SK-N-MC (cell line): ENCODE measurements at regions not wholly inside any gene's neighbourhood (a gene's known extent, or its start where the extent isn't known, plus 50 kb on each side); places are given as distances from the start of the nearest gene placed in this dataset.

Experiments
- EZH2 ChIP-seq: fragments of 200-600 bp; sonication (generic); IDR thresholded peaks from one replicate; pipeline ENCODE4 v1.6.1; 2017; ENCODE audit warnings: antibody characterized with exemption
- FOXP2 ChIP-seq: optimal IDR thresholded peaks from 2 replicates; pipeline ENCODE3; 2011; ENCODE audit warnings: mild to moderate bottlenecking, moderate library complexity; ENCODE audit not compliant: insufficient read depth; ENCODE audit errors: extremely low read length, control extremely low read depth
- POLR2AphosphoS5 ChIP-seq: IDR thresholded peaks from 2 replicates; pipeline ENCODE4 v1.6.1; 2012; ENCODE audit warnings: mild to moderate bottlenecking, low read depth, low read length, borderline replicate concordance

GRCh38 chr13:50724438-50724837 is 119.1 kb downstream of the DLEU7 start:
- TF ChIP-seq EZH2 (no peak), POLR2AphosphoS5 (no peak), FOXP2 (no peak)
